Sigmoid colon (tissue), 4 donors: ENCODE measurements at regions not wholly inside any gene's neighbourhood (a gene's known extent, or its start where the extent isn't known, plus 50 kb on each side); places are given as distances from the start of the nearest gene placed in this dataset.

Experiments used
- CTCF ChIP-seq, 4 experiments: fragments of 450-650 bp in 3 of 4; fragments of 200-600 bp in 1 of 4; IDR thresholded peaks; one replicate each; pipeline ENCODE4 v1.5.1; 2016 to 2019; ENCODE audit warnings: antibody characterized with exemption in 4 of 4, mild to moderate bottlenecking in 3 of 4, moderate library complexity in 2 of 4
- EP300 ChIP-seq, 4 donors: sonication (generic); formaldehyde crosslinking; IDR thresholded peaks; one replicate each; pipeline ENCODE4 v1.6.1; 2017; ENCODE audit warnings: antibody characterized with exemption in 4 of 4
- POLR2A ChIP-seq, 2 donors: fragments of 450-650 bp; IDR thresholded peaks; one replicate each; pipeline ENCODE4 v1.6.1; 2016; ENCODE audit warnings: antibody characterized with exemption in 2 of 2, mild to moderate bottlenecking in 2 of 2, moderate library complexity in 2 of 2
- POLR2AphosphoS5 ChIP-seq, 4 donors: sonication (generic); formaldehyde crosslinking; IDR thresholded peaks; one replicate each; pipeline ENCODE4 v1.6.1; 2017; ENCODE audit warnings: antibody characterized with exemption in 4 of 4

DNA sequence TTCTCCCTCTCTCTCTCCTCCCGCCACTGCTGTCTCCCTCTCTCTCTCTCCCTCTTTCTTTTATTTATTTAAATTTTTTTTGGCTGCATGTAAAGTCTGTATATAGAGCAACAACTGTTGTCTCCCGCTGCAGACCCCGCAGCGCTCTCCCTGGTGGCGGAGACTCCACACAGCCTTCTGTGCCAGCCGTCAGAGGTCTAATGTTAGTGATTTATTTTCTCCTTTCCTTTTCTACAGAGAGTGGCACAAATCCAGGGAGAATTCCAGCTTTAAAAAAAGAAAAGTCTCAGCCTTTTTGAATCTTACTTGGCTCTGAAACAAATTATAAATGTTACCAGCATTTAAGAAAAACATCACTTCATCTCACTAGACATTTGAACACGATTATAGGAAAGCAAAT is 106.2 kb downstream of the FAM9B start:
- no peak for TF ChIP-seq POLR2A (IDR thresholded peaks at IDR 0.05)
- TF ChIP-seq CTCF (IDR thresholded peaks at IDR 0.05): no peak
- TF ChIP-seq POLR2AphosphoS5 (IDR thresholded peaks at IDR 0.05): no peak
- no peak for TF ChIP-seq EP300 (IDR thresholded peaks at IDR 0.05)
